Body of pancreas (tissue), 4 donors: ENCODE measurements at regions not wholly inside any gene's neighbourhood (a gene's known extent, or its start where the extent isn't known, plus 50 kb on each side); places are given as distances from the start of the nearest gene placed in this dataset.

Source experiments
- CTCF ChIP-seq, 7 experiments: fragments of 450-650 bp in 4 of 7; fragments of 200-600 bp in 3 of 7; sonication (generic) in 3 of 7; IDR thresholded peaks; one replicate each; pipeline ENCODE4 v1.5.1; 2016 to 2019; ENCODE audit warnings: antibody characterized with exemption in 7 of 7
- POLR2A ChIP-seq, 3 donors: fragments of 450-650 bp; IDR thresholded peaks; one replicate each; pipeline ENCODE4 v1.6.1; 2016; ENCODE audit warnings: antibody characterized with exemption in 3 of 3, mild to moderate bottlenecking in 2 of 3

DNA sequence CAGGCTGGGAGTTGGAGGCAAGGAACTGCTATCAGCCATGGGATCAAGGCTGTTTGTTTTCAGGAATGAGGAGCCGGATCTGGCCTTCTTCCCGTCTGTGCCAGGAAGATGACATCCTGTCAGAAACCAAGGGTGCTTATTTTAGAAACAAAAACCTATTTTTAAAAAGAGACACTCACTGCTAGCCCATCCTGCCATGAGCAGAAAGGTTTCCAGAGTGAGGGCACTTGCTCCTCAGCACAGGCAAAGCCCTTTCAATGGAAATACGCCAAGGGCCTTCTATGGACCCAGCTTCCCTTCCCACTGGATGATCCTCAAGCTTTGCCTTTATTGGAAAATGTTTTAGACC lies 132.6 kb upstream of the FSTL4 start:
- TF ChIP-seq CTCF (IDR thresholded peaks at IDR 0.05), result no peak
- TF ChIP-seq POLR2A (IDR thresholded peaks at IDR 0.05), result no peak
